H1 (cell line): ENCODE measurements at regions not wholly inside any gene's neighbourhood (a gene's known extent, or its start where the extent isn't known, plus 50 kb on each side); places are given as distances from the start of the nearest gene placed in this dataset.

Experiments used
- CBX5 ChIP-seq: fragments of 300-800, 300-1000 bp; sonication (generic); IDR thresholded peaks from 2 replicates; pipeline ENCODE4 v1.7.1; 2016; ENCODE audit warnings: antibody characterized with exemption, low read length, low read depth
- MAFK ChIP-seq: IDR thresholded peaks from 2 replicates; pipeline ENCODE4 v1.6.1; 2012; ENCODE audit warnings: low read depth, mild to moderate bottlenecking, improper control_type of control experiment, low read length
- YY1 ChIP-seq: IDR thresholded peaks from 2 replicates; pipeline ENCODE4 v1.6.1; 2011; ENCODE audit warnings: low read depth, mild to moderate bottlenecking, low read length
- TF ChIP-seq, protein P1 (sequence below): IDR thresholded peaks from 2 replicates; pipeline ENCODE4 v1.6.1; 2012; ENCODE audit warnings: low read length, inconsistent platforms

DNA sequence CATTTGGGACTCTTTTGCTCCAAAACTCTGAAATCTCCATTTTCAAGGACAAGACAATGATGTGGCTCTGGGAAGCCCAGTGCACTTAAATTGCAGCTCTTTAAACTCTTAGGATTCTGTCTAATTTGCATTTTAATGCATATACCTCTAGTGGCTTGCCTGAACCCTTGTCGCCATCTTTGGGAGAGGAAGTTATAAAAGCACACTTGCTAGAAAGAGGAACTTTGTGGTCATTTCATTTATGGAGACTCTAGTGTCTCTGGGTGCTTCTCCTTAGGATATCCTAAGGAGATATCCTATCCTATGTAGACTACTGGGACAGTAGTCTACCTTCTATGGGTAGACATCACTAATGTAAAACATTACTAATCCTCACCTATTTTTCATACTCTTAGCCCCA lies 77.3 kb upstream of the SLC1A3 start (continued):
- TF ChIP-seq CBX5 (no peak), MAFK (no peak), YY1 (no peak)
- TF ChIP-seq, protein P1, sequence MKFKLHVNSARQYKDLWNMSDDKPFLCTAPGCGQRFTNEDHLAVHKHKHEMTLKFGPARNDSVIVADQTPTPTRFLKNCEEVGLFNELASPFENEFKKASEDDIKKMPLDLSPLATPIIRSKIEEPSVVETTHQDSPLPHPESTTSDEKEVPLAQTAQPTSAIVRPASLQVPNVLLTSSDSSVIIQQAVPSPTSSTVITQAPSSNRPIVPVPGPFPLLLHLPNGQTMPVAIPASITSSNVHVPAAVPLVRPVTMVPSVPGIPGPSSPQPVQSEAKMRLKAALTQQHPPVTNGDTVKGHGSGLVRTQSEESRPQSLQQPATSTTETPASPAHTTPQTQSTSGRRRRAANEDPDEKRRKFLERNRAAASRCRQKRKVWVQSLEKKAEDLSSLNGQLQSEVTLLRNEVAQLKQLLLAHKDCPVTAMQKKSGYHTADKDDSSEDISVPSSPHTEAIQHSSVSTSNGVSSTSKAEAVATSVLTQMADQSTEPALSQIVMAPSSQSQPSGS: no peak
- TF ChIP-seq, all 59 proteins: peak for 0
